Loucy (cell line): ENCODE measurements at regions not wholly inside any gene's neighbourhood (a gene's known extent, or its start where the extent isn't known, plus 50 kb on each side); places are given as distances from the start of the nearest gene placed in this dataset.

Experiments
- EZH2phosphoT487 ChIP-seq: fragments of 200-600 bp; IDR thresholded peaks from 2 replicates; pipeline ENCODE4 v1.6.1; 2018; ENCODE audit warnings: antibody characterized with exemption, mild to moderate bottlenecking, moderate library complexity, borderline replicate concordance
- TF ChIP-seq, protein P1 (sequence below): fragments of 200-600 bp; sonication (generic); conservative IDR thresholded peaks from 2 replicates; pipeline ENCODE4 v1.5.1; 2014; ENCODE audit warnings: mild to moderate bottlenecking, antibody characterized with exemption, low read length

DNA sequence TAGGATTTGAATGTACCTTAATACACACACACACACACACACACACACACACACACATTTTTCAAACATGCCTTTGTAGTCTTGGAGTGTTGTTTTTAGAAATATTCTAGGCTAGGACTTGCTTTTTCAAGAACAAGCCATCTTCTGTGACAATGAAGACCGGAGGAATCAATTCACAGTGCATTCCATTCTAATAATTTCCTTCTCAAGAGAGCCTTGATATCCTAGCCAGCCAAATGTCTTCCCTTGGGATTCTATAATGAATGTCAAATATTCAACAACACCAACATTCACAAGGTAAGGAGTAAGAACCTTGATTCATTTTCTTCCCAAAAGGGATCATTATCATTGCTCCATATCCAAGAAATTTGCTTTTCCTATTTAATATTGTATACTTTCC lies 180.3 kb downstream of the SLITRK1 start:
- TF ChIP-seq, protein P1, sequence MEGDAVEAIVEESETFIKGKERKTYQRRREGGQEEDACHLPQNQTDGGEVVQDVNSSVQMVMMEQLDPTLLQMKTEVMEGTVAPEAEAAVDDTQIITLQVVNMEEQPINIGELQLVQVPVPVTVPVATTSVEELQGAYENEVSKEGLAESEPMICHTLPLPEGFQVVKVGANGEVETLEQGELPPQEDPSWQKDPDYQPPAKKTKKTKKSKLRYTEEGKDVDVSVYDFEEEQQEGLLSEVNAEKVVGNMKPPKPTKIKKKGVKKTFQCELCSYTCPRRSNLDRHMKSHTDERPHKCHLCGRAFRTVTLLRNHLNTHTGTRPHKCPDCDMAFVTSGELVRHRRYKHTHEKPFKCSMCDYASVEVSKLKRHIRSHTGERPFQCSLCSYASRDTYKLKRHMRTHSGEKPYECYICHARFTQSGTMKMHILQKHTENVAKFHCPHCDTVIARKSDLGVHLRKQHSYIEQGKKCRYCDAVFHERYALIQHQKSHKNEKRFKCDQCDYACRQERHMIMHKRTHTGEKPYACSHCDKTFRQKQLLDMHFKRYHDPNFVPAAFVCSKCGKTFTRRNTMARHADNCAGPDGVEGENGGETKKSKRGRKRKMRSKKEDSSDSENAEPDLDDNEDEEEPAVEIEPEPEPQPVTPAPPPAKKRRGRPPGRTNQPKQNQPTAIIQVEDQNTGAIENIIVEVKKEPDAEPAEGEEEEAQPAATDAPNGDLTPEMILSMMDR = no peak
- no peak for TF ChIP-seq EZH2phosphoT487
